ENCODE measurements at regions not wholly inside any gene's neighbourhood (a gene's known extent, or its start where the extent isn't known, plus 50 kb on each side); places are given as distances from the start of the nearest gene placed in this dataset.

DNA sequence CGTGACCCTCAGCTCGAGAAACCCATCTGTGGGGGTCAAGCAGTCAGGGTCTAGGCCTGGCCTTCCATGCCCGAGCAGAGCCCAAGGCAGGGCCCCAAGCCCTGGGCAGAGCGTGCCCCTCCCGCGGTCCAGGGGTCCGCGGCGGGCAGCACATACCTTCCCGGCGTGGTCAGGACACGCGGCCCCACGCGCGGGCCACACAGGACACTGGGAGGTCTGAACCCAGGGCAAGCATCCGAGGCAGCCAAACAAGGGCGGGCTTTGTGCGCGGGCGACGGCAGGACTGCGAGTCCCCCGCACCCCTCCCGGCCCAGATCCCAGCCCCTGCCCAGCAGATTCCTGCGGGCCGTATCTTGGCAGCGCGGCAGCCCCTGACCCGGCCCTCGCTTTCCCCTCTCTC lies 61.6 kb upstream of the ACAN start:
- TF ChIP-seq, protein P1, sequence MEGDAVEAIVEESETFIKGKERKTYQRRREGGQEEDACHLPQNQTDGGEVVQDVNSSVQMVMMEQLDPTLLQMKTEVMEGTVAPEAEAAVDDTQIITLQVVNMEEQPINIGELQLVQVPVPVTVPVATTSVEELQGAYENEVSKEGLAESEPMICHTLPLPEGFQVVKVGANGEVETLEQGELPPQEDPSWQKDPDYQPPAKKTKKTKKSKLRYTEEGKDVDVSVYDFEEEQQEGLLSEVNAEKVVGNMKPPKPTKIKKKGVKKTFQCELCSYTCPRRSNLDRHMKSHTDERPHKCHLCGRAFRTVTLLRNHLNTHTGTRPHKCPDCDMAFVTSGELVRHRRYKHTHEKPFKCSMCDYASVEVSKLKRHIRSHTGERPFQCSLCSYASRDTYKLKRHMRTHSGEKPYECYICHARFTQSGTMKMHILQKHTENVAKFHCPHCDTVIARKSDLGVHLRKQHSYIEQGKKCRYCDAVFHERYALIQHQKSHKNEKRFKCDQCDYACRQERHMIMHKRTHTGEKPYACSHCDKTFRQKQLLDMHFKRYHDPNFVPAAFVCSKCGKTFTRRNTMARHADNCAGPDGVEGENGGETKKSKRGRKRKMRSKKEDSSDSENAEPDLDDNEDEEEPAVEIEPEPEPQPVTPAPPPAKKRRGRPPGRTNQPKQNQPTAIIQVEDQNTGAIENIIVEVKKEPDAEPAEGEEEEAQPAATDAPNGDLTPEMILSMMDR (IDR thresholded peaks at IDR 0.05) = no peak
- no peak for TF ChIP-seq POLR2A (IDR thresholded peaks at IDR 0.05)
- TF ChIP-seq POLR2AphosphoS5 (IDR thresholded peaks at IDR 0.05) = no peak

Measured in breast epithelium (tissue), 3 donors.